Activated CD4-positive, alpha-beta T cell treated with anti-CD3 and anti-CD28 coated beads for 4 hours (primary cell): ENCODE measurements at regions not wholly inside any gene's neighbourhood (a gene's known extent, or its start where the extent isn't known, plus 50 kb on each side); places are given as distances from the start of the nearest gene placed in this dataset.

Experiments used
- DNase-seq, 2 donors: peaks; one replicate each; pipeline ENCODE4 v3.0.0-alpha.2; 2020

- DNase-seq, result no peak
These were observed 136.6 kb downstream of the PIK3R1 start for GRCh38 chr5:68352166-68352565.

DNA sequence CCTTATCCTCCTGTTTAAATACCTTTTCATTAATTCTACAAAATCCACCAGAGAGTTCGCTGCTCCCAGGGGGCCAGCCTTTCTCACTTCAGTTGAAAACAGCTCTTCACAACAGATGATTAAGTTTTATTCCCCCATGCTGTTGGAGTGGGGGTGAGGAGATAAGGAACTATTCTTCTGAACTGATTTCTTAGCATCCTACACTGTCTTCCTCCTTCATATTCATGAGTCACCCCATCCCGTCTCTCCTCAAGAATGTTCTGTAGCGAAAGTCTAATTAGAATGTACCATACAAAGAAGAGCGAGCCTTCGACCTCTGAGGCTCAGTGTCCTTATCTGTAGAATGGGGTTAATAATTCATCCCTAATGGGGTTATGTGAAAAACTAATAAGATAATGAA is 138.0 kb downstream of the PIK3R1 start:
- DNase-seq, result no peak

DNA sequence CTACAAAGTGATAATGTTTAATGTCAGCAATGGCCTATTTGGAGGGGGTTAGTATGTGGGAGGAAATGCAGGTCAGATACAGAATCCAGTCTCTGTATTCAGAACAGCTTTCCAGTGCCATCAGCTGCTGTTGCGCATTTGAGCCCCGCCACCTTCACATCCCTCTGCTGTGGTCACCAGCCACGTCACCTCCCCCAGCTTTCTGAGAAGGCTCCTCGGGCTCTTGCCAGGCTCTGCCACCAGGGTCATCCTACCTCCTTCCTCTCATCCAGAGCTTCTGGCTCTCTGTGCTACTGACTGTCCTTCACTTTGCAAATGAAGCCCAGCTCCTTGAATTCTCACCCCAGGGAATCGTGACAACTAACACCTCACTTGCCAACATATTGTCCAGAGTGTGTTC is 138.8 kb downstream of the PIK3R1 start:
- no peak for DNase-seq

GRCh38 chr5:68356216-68356615 is 140.7 kb downstream of the PIK3R1 start:
- no peak for DNase-seq

- no peak for DNase-seq
These were observed 141.1 kb downstream of the PIK3R1 start for GRCh38 chr5:68356623-68357022.

- DNase-seq, result no peak
These were observed 144.1 kb downstream of the PIK3R1 start for GRCh38 chr5:68359699-68360098.

DNA sequence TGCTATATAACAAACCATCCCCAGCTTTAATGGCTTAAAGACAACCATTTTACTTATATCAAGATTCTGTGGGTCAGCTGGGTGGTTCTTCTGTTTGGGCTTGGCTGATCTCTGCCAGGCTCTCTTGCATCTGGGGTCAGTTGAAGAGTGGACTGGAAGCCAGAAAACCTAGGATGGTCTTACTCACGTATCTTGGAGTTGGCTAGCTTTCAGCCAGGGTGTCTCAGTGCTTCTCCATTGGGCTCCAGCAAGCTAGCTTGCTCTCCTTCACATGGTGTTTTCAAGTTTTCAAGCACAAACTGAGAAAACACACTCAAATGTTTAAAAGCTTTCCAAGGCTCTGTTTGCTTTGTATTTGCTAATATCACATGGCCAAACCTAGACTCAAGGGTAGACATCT is 146.8 kb downstream of the PIK3R1 start:
- DNase-seq, result no peak

DNA sequence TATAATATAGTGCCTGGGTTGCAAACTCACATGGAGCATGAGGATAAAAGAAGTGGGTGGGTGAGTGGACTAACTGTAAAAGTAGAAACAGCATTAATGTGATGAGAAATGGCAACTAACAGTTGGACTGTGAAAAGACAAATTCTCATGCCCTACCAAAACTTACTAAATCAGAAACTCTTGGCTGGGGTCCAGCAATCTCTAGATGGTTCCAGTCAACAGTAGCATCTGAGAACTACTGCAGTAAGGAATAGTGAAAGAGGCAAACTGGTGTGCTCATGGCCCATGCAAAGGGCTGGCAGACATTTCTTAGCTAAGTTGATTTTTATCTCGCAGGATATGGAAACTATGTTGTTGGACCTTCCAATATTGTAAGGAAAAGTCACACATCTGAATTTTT is 150.3 kb downstream of the PIK3R1 start:
- no peak for DNase-seq

DNA sequence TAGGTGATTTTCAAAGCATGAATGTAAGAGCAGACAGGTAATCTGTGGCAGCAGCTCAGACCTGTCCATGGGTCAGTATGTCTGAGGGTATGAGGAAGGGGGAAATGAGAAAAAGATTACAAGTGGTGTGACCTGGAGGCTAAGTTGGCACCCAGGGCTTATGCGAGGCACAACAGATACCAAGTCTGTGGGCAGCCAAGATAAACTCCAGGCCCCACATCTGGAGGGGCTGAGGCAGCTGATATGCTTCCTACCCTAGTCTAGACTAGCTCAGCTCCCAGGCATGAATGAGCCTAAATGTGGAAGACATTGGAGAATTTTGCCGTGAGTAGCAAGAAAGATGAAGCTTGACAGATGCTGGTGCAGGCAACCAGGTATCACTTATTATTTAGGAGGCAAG is 151.7 kb downstream of the PIK3R1 start:
- no peak for DNase-seq

- no peak for DNase-seq
These were observed 152.2 kb downstream of the PIK3R1 start for GRCh38 chr5:68367717-68368116.

DNA sequence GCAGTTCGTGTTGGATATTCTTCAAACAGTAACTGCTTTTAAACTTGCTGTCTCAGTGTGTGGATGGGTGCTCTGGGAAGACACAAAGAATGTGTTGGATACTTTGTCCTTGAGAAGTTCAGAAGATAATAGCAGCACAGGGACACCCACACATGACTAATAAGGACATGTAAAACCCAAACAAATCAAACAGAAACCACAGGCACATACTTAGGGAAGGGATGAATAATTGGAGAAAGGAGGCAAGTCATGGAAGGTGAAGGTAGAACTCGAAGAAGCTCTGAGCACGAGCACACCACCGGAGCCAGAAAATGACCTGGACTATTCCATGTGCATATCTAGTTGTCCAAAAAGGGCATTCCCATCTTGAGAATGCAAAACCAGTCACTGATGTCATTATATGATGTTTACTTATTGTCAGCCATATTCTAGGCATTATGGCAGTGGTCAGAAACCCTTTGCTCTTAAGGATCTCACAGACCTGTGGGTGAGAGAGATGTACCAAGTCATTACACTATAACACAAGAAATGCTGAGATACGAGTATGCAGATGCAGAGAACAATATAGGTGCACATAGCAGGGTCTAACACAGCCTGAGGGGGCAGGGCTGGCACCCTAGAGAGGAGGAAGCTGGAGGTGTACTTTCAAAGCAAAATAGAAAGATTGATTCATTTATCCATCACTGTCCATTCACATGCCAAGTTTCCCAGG is 152.9 kb downstream of the PIK3R1 start:
- DNase-seq, result no peak

- no peak for DNase-seq
These were observed 153.4 kb downstream of the PIK3R1 start for GRCh38 chr5:68369023-68369359.

DNA sequence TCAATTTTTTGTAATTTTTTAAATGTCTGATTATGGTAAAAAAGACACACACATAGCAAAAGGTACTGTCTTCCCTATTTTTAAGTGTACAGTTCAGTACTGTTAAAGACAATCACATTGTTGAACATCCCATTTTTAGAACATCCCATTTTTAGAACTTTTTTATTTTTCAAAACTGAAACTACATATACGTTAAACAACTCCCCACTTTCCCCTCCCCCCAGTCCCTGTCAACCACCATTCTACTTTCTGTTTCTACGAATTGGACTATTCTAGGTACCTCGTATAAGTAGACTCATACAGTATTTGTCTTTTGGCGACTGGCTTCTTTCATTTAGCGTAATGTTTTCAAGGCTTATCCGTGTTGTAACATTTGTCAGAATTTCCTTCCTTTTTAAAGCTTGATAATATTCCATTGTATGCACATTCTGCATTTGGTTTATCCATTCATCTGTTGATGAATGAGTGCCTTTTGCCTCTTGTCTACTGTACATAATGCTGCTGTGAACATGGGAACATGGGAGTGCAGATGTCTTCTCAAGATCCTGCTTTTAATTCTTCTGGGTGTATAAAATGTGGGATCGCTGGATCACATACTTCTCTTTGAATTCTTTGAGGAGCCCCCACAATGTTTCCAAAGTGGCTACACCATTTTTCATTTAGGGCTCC is 154.0 kb downstream of the PIK3R1 start:
- peak; percentile 51 to 53 for DNase-seq

DNA sequence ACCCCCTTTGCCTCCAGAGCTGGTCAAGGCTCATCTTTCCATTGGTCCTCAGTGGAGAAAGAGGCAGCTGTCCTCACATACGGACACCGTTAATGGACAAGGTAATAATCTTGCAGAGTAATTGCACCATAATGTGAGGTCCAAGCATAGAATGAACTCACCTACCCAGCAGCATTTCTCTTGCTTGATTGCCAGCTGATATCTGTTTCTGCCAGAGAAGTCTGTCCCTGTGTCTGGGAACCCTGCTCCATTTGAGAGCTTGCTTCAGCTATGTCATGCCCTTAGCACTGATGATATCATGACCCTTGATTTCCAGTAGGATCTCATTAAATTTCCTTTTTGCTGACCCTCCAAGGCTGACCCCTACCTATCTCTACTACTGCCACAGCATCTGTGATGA is 154.6 kb downstream of the PIK3R1 start:
- no peak for DNase-seq

DNA sequence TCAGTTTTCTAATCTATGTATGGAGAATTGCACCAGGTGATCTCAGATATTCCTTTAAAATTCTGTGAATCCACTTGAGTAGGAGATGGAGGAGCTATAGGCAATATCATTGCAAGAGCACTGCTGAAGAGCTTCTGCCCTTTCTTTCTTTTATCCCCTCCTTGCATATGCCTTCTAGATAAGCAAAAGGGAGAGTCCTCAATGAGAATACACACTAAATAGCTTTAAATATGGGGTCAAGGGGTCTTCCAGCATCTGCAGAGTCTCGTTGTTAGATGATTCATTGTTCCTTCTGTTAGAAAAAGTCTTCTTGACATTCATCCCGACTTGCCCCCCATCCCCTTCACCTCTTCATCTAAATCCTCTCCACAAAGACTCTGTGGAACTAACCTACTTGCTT is 156.1 kb downstream of the PIK3R1 start:
- no peak for DNase-seq

DNA sequence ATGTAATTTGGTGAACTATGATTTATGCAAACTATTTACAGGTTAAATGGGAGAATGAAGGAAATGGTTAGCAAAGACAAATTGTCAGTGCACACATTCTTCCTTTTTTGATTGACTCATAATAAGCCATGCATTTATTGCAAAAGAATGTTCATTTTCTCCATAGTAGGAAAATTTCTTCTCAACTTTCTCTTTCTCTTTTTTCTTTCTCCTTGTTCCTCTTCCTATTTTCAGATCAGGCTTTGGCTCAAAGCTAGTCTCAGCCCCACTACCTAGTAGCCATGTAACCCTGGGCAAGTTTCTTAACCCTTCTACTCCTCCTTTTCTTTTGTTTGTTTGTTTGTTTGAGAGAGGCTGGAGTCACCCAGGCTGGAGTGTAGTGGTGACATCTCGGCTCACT is 156.6 kb downstream of the PIK3R1 start:
- no peak for DNase-seq

- no peak for DNase-seq
These were observed 157.5 kb downstream of the PIK3R1 start for GRCh38 chr5:68373050-68373449.

GRCh38 chr5:68374796-68375518 is 159.4 kb downstream of the PIK3R1 start:
- no peak for DNase-seq

- no peak for DNase-seq
These were observed 160.0 kb downstream of the PIK3R1 start for GRCh38 chr5:68375540-68375939.

GRCh38 chr5:68376935-68377334 is 161.4 kb downstream of the PIK3R1 start:
- DNase-seq, result no peak

DNA sequence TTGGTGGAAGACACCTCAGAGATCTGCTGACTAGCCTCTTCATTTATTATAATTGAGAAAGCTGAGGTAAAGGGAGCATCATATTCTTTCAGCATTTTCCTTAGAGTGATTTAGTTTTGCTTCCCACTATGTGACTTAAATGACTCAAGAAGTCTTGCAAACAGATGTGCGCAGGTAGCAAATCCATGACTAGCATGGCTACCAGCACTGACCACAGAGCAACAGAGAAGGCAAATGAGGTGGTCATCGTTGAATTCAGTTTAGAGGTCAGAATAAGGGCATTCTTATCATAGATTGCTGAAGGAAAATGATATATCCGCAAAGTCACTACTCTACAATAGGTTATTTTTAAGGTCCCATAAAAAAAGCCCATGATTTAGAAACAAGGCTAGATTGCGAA is 162.2 kb downstream of the PIK3R1 start:
- no peak for DNase-seq

DNA sequence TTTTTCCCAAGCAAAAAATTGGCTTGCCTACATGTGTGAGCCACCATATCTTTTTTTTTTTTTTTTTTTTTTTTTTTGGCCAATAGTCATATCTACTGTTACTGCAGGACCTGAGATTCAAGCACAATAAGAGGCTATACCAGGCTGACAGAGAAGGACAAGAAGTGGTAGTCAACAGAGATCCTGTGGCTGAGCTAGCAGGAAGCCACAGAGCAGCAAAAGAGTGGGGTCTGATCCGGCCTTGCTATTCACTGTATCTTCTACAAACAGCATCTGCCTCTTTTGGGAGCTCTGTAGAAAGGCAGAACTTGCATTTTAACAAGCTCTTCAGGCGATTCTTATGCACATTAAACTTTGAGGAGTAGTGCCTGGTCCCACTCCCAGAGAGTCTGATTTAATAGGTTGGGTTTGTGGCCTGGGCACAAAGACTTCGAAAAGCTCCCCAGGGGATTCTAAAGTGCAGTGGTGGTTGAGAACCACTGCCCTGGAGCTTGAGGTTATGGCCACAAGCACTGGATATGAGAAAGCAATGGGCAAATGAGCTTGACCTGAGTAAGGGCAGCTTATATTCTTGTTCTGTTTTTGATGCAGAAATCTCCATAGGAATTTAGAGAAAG is 162.8 kb downstream of the PIK3R1 start:
- no peak for DNase-seq

DNA sequence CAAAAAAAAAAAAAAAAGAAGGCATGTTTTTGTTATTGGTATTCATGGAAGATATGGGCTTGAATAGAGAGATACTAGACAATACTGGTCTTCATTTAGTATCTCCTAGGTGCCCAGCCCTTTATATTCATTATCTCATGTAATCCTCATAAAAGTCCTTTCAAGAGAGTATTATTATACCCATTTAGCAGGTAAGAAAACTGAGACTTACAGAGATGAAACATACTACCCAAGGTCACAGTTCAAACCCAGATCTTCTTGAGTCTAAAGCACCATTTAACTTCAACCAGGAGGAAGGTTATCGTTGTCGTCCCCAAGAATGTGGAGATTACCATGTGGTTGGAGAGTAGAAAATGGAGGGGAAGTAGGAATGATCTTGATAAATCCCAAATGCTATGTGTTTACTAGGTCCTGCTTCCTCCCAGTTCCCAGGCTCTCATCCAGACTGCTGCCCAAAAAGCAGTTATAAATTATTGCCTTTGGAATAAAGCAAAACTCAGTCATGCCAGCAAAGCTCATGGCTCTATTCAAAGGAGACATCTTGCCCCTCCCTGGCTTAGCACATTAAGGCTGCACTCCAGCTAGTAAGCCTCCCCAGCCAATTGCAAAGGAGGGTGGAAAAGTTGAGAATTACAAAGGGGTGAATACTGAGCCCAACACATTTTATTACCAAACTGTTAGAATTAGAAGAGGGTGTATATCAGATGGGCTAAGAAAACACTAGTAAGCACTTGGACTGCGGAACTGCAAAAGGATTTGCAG is 163.9 kb downstream of the PIK3R1 start:
- DNase-seq, result no peak
